ENCODE measurements at regions not wholly inside any gene's neighbourhood (a gene's known extent, or its start where the extent isn't known, plus 50 kb on each side); places are given as distances from the start of the nearest gene placed in this dataset.

DNA sequence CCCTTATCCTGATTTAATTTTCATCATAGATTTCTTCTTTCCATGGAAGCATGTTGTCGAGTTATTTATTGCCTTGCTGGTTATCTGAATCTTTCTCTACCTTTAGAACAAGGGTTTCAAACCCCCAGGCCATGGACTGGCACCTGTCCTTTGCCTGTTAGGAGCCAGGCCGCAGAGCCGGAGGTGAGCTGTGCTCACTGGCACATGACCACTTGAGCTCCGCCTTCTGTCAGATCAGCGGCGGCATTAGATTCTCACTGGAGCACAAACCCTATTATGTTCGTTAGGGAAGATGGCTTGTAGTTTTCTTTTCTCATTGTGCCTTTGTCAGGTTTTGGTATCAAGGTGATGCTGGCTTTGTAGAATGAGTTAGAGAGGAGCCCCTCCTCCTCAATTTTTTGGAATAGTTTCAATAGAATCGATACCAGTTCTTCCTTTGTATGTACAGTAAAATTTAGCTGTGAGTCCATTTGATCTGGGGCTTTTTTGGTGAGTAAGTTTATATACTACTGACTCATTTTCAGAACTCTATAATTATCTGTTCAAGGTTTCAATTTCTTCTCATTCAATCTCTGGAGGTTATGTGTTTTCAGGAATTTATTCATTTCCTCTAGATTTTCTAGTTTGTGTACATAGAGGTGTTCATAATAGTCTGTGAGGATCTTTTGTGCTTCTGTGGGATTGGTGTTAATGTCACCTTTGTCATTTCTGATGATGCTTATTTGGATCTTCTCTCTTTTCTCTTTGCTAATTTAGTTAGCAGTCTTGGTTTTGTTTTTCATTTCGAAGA is 668.0 kb upstream of the FAM98A start:
- TF ChIP-seq CTCF (IDR thresholded peaks at IDR 0.05) (no peak), POLR2A (IDR thresholded peaks at IDR 0.05) (no peak)

Measured in uterus (tissue), 2 donors.